ENCODE measurements at regions not wholly inside any gene's neighbourhood (a gene's known extent, or its start where the extent isn't known, plus 50 kb on each side); places are given as distances from the start of the nearest gene placed in this dataset.

DNA sequence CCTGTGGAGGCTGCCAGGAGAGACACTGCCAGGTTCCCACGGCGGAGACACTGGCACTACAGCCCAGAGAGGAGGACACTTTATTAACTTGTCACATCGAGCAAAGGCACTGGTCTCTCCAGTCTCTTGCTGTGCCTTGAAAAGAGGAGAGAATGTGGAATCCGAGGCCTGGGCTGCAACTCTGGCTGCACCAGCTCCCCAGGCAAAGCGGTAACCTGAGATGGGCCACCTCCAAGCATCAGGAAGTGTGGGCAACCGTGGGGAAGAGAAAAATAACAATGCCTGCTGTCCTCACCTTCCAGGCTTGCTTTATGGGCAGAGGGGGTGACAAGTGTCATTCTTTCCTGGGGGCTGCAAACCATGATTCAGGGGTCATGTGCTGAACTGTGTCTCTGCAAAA is 91.6 kb upstream of the RGMA start:
- TF ChIP-seq ZNF565 (CRISPR knock-in tag; conservative IDR thresholded peaks at IDR 0.05; ENCODE audit: low read depth) (no peak), ISL1 (CRISPR knock-in tag; IDR thresholded peaks at IDR 0.05) (no peak), ZFP30 (CRISPR knock-in tag; IDR thresholded peaks at IDR 0.05) (no peak), BACH2 (CRISPR knock-in tag; IDR thresholded peaks at IDR 0.05; ENCODE audit: borderline replicate concordance) (no peak), RARB (CRISPR knock-in tag; IDR thresholded peaks at IDR 0.05) (no peak), ARNTL (CRISPR knock-in tag; IDR thresholded peaks at IDR 0.05; ENCODE audit: borderline replicate concordance, low read depth) (no peak), SNAI2 (CRISPR knock-in tag; IDR thresholded peaks at IDR 0.05) (no peak), POU6F1 (CRISPR knock-in tag; IDR thresholded peaks at IDR 0.05; ENCODE audit: borderline replicate concordance, low read depth) (no peak), ZFP3 (CRISPR knock-in tag; IDR thresholded peaks at IDR 0.05) (no peak), OSR1 (CRISPR knock-in tag; IDR thresholded peaks at IDR 0.05) (no peak), TCF4 (CRISPR knock-in tag; IDR thresholded peaks at IDR 0.05; ENCODE audit: borderline replicate concordance) (no peak), TOX (CRISPR knock-in tag; IDR thresholded peaks at IDR 0.05; ENCODE audit: borderline replicate concordance) (no peak)
- TF ChIP-seq, protein P1, sequence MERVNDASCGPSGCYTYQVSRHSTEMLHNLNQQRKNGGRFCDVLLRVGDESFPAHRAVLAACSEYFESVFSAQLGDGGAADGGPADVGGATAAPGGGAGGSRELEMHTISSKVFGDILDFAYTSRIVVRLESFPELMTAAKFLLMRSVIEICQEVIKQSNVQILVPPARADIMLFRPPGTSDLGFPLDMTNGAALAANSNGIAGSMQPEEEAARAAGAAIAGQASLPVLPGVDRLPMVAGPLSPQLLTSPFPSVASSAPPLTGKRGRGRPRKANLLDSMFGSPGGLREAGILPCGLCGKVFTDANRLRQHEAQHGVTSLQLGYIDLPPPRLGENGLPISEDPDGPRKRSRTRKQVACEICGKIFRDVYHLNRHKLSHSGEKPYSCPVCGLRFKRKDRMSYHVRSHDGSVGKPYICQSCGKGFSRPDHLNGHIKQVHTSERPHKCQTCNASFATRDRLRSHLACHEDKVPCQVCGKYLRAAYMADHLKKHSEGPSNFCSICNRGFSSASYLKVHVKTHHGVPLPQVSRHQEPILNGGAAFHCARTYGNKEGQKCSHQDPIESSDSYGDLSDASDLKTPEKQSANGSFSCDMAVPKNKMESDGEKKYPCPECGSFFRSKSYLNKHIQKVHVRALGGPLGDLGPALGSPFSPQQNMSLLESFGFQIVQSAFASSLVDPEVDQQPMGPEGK (CRISPR knock-in tag; IDR thresholded peaks at IDR 0.05; ENCODE audit: borderline replicate concordance): no peak
- TF ChIP-seq, protein P2, sequence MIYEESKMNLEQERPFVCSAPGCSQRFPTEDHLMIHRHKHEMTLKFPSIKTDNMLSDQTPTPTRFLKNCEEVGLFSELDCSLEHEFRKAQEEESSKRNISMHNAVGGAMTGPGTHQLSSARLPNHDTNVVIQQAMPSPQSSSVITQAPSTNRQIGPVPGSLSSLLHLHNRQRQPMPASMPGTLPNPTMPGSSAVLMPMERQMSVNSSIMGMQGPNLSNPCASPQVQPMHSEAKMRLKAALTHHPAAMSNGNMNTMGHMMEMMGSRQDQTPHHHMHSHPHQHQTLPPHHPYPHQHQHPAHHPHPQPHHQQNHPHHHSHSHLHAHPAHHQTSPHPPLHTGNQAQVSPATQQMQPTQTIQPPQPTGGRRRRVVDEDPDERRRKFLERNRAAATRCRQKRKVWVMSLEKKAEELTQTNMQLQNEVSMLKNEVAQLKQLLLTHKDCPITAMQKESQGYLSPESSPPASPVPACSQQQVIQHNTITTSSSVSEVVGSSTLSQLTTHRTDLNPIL (CRISPR knock-in tag; IDR thresholded peaks at IDR 0.05; ENCODE audit: low read depth): no peak
